Urothelium cell line (cell line): ENCODE measurements at regions not wholly inside any gene's neighbourhood (a gene's known extent, or its start where the extent isn't known, plus 50 kb on each side); places are given as distances from the start of the nearest gene placed in this dataset.
"Not testable (repeated sequence)": the region's sequence is repeated elsewhere in the genome, so short reads cannot be mapped to it uniquely, and the experiment has no call there.

Experiments
- DNase-seq: peaks from one replicate; pipeline ENCODE4 v3.0.0; 2011; ENCODE audit warnings: low spot score, mixed read lengths
- FAIRE-seq: peaks from 2 replicates; lab custom pipeline; 2011; peaks lifted over from hg19 to GRCh38; lab: Jason Lieb, UNC

GRCh38 chr12:115380546-115381120, 696.7 kb upstream of the TBX3 start:
- FAIRE-seq: no peak
- DNase-seq: no peak

- FAIRE-seq (no peak), DNase-seq (no peak)
Observed at GRCh38 chr12:115378291-115378690, 694.3 kb upstream of the TBX3 start.

- FAIRE-seq (no peak), DNase-seq (no peak)
Observed at GRCh38 chr12:115377779-115378178, 693.8 kb upstream of the TBX3 start.

- FAIRE-seq: no peak
- no peak for DNase-seq
Observed at GRCh38 chr12:115377230-115377629, 693.3 kb upstream of the TBX3 start.

- FAIRE-seq: peak; percentile 56
- peak; percentile 76 for DNase-seq
Observed at GRCh38 chr12:115375186-115375991, 691.4 kb upstream of the TBX3 start.

- DNase-seq (no peak), FAIRE-seq (no peak)
Observed at GRCh38 chr12:115374480-115375185, 690.7 kb upstream of the TBX3 start.

- FAIRE-seq: no peak
- DNase-seq: no peak
Observed at GRCh38 chr12:115371711-115372110, 687.7 kb upstream of the TBX3 start.

GRCh38 chr12:115370650-115371049, 686.7 kb upstream of the TBX3 start:
- DNase-seq (no peak), FAIRE-seq (no peak)

- DNase-seq: no peak
- no peak for FAIRE-seq
Observed at GRCh38 chr12:115370207-115370606, 686.2 kb upstream of the TBX3 start.

GRCh38 chr12:115366277-115366676, 682.3 kb upstream of the TBX3 start:
- not testable (repeated sequence) for DNase-seq, FAIRE-seq

- not testable (repeated sequence) for DNase-seq, FAIRE-seq
Observed at GRCh38 chr12:115365765-115366164, 681.8 kb upstream of the TBX3 start.

GRCh38 chr12:115364921-115365320, 680.9 kb upstream of the TBX3 start:
- FAIRE-seq (no peak), DNase-seq (no peak)

GRCh38 chr12:115362339-115362976, 678.5 kb upstream of the TBX3 start:
- FAIRE-seq (no peak), DNase-seq (no peak)

- FAIRE-seq (no peak), DNase-seq (no peak)
Observed at GRCh38 chr12:115357681-115358080, 673.7 kb upstream of the TBX3 start.

GRCh38 chr12:115355301-115355700, 671.3 kb upstream of the TBX3 start:
- FAIRE-seq (no peak), DNase-seq (no peak)

GRCh38 chr12:115354007-115354890, 670.3 kb upstream of the TBX3 start:
- DNase-seq: peak; percentile 73
- no peak for FAIRE-seq

GRCh38 chr12:115353467-115353866, 669.5 kb upstream of the TBX3 start:
- FAIRE-seq: no peak
- no peak for DNase-seq

- FAIRE-seq: no peak
- no peak for DNase-seq
Observed at GRCh38 chr12:115351514-115352077, 667.6 kb upstream of the TBX3 start.

- FAIRE-seq (no peak), DNase-seq (no peak)
Observed at GRCh38 chr12:115349711-115350110, 665.7 kb upstream of the TBX3 start.

GRCh38 chr12:115348301-115348700, 664.3 kb upstream of the TBX3 start:
- FAIRE-seq: no peak

More at GRCh38 chr12:115348301-115348700, 664.3 kb upstream of the TBX3 start:
- DNase-seq: no peak
